HT1080 (cell line): ENCODE measurements at regions not wholly inside any gene's neighbourhood (a gene's known extent, or its start where the extent isn't known, plus 50 kb on each side); places are given as distances from the start of the nearest gene placed in this dataset.

Experiments used
- DNase-seq: peaks from one replicate; pipeline ENCODE4 v3.0.0-alpha.2; 2015; ENCODE audit warnings: low read depth

DNA sequence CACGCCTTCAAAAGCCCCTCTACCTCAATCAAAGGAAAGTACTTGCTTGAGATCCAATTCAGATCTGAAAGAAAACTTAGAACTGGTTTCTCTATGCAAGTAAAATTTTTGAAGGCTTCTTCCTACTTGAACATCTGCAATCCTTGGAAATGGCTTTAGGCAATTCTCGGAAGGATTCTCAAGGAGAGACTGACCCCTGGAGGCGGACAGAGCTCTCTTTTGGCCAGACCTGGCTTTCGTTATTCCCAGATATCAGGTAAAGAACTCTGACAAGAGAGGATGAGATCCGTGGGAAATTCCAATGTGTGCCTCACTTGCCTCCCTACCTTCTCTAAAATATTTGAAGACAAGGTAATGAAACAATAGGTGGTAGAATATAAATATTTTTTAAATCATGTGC is 670.3 kb upstream of the FAM241A start:
- peak; percentile 38 for DNase-seq

DNA sequence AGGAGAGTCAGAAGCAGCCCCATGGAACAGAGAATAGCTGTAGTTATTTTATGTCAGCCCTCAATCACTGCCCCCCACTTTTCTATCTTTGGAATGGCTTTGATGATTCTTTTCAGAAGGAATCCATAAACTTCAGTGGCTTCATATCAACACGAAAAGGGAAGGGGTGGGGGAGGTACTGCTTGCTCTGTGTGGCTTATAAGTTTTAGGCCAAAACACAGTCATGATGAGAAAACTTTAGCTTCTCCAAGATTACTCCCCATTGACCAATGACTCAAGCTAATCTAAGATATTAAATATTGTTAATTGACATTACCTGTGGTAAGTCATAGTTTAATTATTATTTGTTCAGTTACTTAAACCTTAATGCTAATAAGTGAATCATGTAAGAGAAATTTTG is 669.6 kb upstream of the FAM241A start:
- DNase-seq = no peak

DNA sequence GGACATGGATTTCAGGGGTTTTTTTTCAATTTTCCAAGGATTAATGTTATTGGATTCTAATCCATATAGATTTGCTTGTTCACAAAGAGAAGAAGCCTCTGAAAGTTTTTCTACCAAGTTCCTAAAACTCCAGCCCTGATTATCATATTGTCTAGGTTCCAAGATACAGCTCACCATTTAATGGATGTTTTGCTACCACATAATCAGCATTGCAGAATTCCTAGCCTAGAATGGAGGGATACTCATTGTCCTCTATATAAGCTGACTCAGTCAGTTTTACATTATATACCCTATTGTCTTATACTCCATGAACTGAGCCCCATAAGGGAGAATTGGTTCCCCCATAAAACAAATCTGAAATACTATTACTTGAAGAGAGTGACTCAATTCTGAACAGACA is 664.7 kb upstream of the FAM241A start:
- DNase-seq = no peak

DNA sequence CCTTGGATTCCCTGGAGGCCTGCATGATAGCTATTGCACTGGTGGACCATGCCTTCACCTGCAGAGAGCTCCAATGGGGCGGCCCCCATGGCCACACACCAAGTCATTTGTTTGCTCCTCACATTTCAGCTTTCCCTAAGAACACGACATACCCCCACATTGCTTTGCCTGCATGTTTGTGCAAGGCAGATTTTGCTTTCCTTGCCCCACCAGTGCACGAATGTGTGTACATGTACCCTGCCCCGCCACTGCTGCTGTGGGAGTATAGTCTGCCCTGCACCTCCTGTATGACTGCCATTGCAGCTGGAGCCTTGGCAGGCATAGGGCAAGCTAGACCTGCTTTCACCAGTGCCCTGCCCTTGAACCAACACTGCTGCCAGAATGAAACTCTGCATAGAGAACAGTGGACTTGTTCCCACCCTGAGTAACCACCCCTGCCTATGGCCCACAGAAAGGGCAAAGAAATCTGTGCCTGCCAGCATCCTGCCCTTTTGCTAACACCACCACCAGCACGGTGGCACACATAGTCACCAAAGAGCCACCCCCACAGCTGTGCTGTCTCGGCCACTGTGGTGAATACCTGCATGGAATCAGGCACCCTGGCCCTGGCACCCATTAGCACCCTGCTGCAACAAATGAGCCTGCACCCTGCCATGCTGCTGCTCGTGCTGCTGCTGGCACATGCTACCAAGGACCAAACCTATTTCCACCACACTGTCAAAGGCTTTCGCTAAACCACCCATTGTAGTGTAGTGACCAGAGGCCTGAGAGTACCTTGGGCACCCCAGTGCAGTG is 661.7 kb upstream of the FAM241A start:
- DNase-seq = no peak

DNA sequence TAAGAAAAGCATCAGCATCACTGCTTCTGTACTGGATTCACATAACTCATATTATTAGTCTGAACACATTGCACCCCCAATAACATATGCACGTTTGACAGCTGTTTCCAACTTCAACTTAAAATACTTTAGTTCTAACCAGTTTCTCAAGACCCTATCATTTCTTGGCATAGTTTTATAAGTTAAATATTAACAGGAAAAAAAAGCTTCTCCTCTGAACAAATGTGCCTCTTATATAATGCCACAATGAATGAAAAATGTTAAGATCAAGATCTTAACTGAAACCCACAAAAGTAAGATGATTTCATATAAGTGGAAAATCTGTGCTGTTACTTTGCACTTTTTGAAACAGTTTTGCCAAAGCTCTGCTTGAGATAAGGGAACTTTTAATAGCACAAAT is 652.8 kb upstream of the FAM241A start:
- DNase-seq = no peak

DNA sequence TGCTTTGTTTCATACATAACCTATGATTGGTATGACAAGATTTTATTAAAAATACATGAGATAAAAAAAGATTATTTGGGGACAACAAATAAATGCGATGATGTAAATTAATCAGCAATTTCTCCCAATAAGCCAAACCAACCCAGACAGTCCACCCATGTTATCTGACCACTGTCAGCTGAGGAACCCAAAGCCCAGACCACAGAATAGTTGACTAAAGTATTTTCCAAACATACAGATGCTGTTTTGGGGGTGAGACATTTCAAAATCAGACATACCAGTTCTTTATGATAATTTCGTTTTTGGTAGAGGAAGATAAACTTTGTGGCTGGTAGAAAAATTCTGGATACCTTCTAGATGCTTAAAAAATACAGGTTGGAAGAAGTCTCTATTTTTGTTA is 650.8 kb upstream of the FAM241A start:
- no peak for DNase-seq

DNA sequence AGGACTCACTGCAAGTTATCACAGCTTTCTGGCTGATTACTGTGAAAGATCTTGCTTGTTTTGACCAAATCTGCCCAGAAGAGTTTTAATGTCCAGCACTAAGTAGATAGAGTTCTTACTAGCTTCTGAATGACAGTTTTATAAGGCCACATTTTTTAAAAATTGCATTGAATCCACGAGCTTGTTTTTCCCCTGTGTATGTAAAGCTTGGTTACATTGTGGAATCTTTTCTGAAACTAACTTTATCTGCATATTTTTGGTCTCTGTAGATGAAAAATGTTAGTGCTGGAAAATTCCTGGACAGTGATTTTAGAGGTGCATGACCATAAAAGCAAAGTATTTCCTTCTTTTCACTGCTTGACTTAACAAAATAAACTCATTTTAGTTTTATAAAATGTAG is 650.3 kb upstream of the FAM241A start:
- DNase-seq = no peak

DNA sequence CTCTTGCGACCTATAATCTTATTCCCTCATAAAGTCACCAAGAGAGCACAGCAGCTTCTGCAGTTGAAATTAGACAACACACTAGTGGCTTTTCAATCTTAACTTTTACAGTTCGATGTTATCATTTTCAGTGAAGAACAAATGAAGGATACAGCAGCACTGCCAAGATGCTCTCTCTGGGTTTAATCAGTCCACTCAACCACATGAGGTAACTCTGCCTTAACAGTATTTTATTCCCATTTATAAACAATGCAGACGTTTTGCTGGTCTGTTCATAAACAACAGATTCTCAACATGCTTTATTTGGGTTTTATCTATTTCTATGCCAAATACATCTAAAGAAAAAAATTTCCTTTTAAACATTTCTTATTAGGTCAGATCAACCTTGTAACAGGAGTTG is 646.0 kb upstream of the FAM241A start:
- DNase-seq = no peak

DNA sequence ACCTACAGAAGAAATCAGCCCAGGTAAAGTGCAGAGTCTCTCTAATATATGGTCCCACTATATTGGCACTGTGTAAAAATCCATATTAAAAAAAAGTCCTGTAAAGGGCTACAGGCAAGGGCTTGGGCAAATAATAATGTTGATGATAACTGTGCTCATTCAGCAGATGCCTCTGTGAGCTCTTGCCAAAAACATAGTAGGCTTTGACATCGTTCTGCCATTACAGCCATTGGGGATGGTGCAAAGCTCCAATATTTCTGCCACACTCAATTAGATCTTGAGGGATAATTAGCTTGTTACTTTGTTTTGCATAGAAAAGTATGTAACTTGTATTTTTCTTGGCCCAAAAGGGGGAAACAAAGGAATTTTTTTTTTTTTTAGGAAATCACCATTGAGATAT is 645.5 kb upstream of the FAM241A start:
- DNase-seq = no peak

DNA sequence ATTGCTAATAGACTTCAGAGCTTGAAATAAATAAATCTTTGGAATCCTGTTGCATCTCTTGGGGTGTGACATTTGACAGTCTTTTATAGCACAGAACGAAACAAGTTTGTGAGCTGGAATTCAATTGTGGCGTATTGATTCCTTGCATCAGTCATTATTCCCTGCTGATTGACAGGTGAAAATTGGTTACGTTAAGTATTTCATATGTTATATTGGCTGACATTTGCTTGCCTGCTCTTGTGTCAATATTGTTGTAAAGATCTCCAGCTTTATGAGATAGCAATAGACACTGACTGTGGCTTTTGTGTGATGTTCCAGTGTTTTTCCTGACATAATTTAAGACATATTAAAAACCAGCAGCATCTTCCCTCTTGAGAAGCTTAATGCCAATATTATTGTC is 644.4 kb upstream of the FAM241A start:
- no peak for DNase-seq

DNA sequence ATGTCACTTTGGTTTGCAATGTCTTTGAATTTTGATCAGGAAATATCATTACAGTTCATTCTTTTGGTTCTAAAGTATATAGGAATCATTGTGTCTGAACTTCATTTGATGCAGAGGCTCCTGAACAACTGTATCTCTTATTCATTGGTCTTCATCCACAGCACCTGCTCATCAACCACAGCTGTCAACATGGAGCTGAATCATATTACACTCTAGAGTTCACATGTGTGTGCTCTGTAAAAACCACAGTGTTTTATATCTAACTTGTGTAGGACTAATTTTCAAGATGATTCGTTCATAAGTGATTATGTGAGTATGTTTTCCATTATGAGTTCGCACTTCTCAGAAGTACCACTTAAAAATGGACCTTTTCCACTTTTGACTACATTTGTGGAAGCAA is 643.3 kb upstream of the FAM241A start:
- DNase-seq = no peak

DNA sequence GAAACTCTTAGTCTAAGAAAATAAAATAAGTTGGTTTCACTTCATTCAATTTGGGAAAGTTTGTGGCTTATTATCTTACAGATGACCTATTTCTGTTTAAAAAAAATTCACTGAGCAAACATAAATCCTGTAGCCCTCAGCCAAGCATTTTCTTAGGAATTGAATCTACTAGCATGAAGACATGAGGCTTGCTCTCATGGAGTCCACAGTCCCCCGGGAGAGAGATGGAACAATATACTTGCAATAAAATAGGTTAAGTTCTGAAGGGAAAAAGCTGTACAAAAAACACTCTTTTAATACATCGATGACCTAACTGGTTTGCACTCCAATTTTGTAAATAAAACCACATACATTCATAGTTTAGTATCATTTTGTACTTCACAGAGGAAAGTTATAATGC is 642.6 kb upstream of the FAM241A start:
- DNase-seq = no peak

DNA sequence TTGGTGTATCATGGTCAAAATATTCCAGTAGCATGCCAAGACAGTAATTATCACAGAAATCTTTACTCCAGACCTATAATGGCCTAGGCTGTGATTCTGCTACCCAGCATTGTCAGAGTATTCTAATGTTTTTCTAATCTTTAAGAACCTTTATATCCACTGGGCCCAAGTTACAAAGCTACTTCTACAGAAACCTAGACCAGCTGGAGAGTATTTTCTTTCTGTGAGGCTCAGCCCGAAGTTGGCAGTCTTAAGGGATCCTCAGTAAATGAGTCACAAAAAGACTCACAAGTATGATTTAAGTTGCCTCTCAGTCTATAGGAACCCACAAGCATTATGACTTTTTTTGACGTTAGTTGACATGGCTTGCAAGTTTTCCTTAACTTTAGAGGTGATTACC is 638.5 kb upstream of the FAM241A start:
- DNase-seq = peak; percentile 35

DNA sequence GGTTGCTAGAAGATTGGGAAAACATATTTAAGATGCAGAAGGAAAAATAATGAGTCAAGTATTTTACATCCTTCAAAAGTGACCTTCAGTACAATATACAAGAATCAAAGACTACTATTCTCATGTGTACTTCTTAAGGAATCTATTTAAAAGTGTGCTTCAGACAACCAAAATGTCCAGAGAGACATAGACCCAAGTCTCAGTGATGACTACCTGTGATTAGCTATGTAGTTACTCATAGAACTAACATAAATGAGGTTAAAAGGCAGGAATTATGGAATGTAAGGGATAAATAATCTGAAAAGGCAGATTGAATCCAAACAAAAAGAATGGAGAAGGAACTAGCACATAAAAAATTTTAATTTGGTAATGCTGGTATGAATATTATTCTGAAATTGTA is 634.7 kb upstream of the FAM241A start:
- DNase-seq = peak; percentile 11

DNA sequence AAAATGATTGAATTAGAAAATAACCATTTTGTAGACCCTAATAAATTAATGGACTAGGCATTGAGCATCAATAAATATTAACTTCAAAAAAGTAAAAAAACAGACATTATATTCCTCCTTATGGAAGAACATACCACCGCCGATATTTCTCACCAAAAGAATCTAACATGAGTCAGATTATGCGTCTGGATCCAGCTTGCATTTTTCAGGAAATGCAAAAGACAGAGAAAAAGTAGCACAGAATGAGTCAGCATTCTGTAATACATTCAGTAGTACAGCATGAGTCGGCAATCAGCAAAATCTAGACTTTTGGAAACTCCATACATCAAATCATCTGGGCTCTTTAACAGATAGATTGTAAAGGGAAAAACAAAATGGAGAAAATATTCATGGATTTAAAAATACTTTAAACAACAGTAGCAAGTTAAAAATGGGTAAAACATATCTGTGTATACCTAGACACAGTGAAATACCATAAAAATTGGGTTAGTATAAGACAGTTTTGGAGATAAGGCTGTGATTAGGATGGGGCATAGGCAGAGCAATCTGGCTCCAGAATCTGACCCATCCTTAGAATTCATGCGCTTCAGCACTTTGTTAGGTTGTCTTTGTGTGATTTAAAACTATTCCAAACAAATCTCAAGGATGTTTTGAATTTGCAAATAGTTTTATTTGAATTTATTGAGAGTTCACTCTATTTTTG is 633.0 kb upstream of the FAM241A start:
- DNase-seq = peak; percentile 82

DNA sequence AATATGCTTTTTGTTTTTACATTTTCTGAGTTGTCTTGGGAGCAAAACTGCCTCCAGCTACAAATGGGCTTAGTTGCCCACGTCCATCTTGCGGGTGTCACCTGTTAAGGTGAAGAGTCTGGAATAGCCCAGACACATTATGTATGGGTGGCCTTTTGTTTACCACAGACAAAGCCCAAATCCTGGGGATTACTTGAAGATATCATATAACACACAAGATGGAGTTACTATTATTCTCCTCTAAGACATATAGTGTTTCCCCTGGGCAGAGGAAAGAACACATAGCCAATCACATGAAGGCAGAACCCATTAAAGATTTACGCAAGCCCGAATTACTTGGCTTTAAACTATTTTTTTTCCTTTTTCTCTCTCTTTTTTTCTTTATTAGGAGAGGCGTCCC is 625.6 kb upstream of the FAM241A start:
- DNase-seq = no peak

DNA sequence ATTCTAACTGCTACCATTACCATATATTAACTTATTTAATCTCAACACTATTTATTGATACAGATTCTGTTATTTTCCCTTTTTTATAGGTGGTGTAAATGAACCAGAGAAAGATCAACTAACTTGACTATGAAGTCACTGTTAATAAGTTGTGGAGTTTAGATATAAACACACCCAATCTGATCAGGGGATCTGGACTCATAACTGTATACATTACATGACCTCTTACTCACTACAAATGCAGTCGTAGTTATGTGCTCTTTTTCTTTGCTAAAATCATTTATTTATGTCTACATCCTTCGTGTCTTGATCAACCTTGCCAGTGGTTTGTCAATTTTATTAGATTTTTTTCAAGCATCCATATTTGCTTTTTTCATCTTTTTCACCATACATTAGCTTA is 614.8 kb upstream of the FAM241A start:
- DNase-seq = no peak

DNA sequence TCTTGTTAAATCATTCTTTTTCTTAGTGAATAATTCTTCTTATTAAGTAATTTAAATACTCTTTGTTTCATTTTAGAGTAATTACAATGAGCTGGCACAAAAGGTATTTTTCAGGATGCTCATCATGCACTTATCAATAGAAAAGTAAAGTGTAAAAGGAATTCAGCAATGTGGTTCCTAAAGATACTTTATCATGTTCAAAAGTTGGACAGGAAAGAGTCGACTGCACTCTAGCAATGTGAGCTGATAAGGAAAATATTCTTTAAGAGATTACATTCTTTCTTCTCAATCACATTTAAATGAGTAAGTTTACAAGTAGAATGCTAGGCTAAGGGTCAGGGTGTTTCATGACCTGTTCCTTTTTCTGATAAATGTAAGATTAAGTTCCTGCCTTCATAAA is 609.5 kb upstream of the FAM241A start:
- DNase-seq = no peak

DNA sequence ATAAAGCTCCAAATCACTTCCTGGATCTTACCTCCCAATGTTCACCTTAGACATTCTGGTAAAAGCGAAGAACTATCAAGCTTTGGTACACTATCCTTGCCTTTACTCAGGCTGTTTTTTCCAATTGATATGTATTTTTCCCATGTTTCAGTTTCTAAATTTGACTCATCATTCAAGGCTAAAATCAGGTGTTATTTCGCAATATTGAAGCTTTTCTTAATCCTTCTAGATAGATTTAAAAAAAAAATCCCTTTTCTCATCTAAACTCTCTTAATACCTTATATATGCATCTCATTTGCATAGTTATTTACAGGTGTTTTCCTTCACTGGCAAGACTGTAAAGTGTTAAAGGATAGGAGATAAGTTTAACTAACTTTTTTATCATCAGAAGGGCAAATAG is 608.1 kb upstream of the FAM241A start:
- no peak for DNase-seq

DNA sequence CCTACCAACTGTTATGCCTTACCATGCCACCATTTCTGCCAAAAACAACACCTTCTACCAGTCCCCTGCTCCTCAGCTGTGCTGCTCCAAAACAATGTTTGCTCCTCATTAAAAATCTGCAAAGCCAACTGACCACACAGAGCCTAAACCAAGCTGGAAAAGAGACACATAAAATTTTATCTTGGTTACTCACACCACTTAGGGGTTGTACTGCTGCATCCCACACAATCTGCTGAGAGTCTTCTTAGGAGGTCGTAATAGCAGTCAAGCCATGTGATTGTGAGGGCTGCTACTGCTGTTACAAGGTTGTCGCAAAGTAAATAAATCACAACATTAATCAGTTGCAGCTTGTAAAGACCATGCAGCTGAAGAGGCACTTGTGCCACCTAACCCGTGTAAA is 607.4 kb upstream of the FAM241A start:
- DNase-seq = no peak

DNA sequence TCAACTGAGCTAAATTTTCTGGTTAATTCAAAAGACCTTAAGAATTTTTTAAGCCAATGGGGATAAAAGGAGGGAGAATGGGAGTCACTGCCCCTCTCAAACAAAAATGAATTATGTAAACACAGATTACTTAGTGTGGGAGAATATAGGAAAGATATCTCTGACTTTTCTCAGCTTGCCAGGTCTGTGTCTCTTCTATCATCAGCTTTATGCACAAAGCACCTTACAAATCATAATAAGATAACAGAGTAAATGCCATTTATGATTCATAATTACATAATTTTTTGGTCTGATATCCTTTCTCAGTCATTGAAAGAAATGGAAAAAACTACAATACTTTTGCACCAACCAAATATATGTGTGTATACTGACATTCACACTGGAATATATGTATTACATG is 604.6 kb upstream of the FAM241A start:
- DNase-seq = no peak

DNA sequence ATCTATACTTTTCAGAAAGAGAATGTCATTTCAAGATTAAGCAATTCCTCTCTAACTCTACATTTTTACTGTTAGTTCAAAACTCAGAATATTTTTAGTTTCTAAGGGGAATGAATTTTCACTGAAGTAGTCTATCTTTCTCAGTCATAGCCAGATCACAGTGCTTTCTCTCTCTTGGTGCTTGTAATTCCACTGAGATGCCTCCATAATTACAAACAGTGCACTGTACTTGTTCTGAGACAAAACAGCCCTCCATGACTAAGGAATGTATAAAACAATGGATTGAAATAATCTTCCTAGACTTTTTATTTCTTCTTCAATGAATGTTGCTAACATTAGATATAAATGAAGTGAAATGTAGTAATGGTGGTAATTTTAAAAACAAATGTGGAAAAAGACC is 603.2 kb upstream of the FAM241A start:
- DNase-seq = no peak

DNA sequence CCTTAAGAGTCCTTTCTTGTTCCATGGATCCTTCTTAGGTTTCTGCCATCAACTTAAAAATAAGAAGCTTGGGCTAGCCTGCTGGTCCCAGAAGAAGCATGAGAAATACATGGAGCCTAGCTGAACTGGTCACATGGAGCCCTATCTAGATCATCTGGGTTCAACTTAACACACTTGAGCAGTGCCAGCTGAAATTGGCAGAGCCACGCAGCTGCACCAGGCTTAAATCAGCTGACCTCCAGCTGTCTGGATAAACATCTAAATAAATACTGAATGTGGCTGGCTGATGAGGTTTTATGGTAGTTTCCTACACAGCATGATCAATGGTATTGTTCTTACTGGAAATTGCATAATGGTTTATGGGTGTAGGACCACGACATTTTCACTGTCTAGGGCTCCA is 598.4 kb upstream of the FAM241A start:
- no peak for DNase-seq
